HepG2 (cell line): ENCODE measurements at regions not wholly inside any gene's neighbourhood (a gene's known extent, or its start where the extent isn't known, plus 50 kb on each side); places are given as distances from the start of the nearest gene placed in this dataset.

ENCODE experiments used
- ATAC-seq: fragments of 200-7000 bp; cut with Tn5 transposase; 3 replicates; pipeline ENCODE4 v1.9.1; 2020; ENCODE audit warnings: mild to moderate bottlenecking, moderate library complexity
- BruUV-seq: library from RNA; stranded (reverse); fragments of 400-500 nt; replicated peaks from 2 replicates; lab custom pipeline; 2021; lab: Mats Ljungman, UMichigan
- CTCF ChIA-PET: fragments of 300-600 bp; formaldehyde crosslinking; extraction: SDS; loops from one replicate; lab custom pipeline; 2021; ENCODE audit warnings: low total read pairs, inconsistent platforms, low intra/inter-chr PET ratio; lab: Yijun Ruan, JAX
- POLR2A ChIA-PET: fragments of 350-600 bp; sonication (Branson Sonifier 250); formaldehyde crosslinking; loops from one replicate; lab custom pipeline; 2020; ENCODE audit warnings: antibody characterized with exemption, inconsistent platforms; lab: Yijun Ruan, JAX
- DNase-seq: peaks from one replicate; pipeline ENCODE4 v3.0.0-alpha.2; 2015; ENCODE audit warnings: low spot score
- FAIRE-seq: peaks from 3 replicates; lab custom pipeline; 2011; peaks lifted over from hg19 to GRCh38; lab: Jason Lieb, UNC
- H2AFZ ChIP-seq: one replicate; pipeline ENCODE4 v1.6.1; 2011; ENCODE audit warnings: low read length, inconsistent platforms
- H3K27ac ChIP-seq: fragments of 300-600 bp; 3 replicates; pipeline ENCODE4 v1.8.0; 2011; ENCODE audit warnings: mixed run types, mild to moderate bottlenecking, mixed read lengths, low read length, inconsistent platforms; ENCODE audit not compliant: insufficient read depth; ENCODE audit errors: extremely low read length
- H3K27me3 ChIP-seq, 2 experiments: fragments of 200-600 bp in 1 of 2; 2 replicates in 1 of 2; 3 replicates in 1 of 2; pipeline versions ENCODE4 v1.6.0 to v1.8.0; 2011; ENCODE audit warnings: low read length in 2 of 2, mild to moderate bottlenecking in 2 of 2, moderate library complexity in 2 of 2, inconsistent platforms in 1 of 2; ENCODE audit not compliant: insufficient read depth in 2 of 2, control insufficient read depth in 1 of 2
- H3K36me3 ChIP-seq, 2 experiments: fragments of 200-600 bp in 1 of 2; replicated peaks in 1 of 2; 2 replicates in 1 of 2; 3 replicates in 1 of 2; pipeline versions ENCODE4 v1.5.1 to v1.8.0; 2011; ENCODE audit warnings: low read length in 2 of 2, inconsistent platforms in 1 of 2; ENCODE audit not compliant: insufficient read depth in 2 of 2, control insufficient read depth in 1 of 2
- H3K4me1 ChIP-seq: 2 replicates; pipeline ENCODE4 v1.5.1; 2012; ENCODE audit warnings: low read length, inconsistent platforms; ENCODE audit not compliant: insufficient read depth
- H3K4me2 ChIP-seq: 2 replicates; pipeline ENCODE4 v1.6.0; 2011; ENCODE audit warnings: low read depth, low read length, inconsistent platforms
- H3K4me3 ChIP-seq, 3 experiments: fragments of 200-600 bp in 1 of 3; sonication (generic), shearing (Covaris generic) in 1 of 3; replicated peaks in 1 of 3; 2 replicates each; pipeline ENCODE4 v1.5.1; 2011 to 2016; ENCODE audit warnings: low read length in 3 of 3, inconsistent platforms in 2 of 3, low read depth in 2 of 3, mild to moderate bottlenecking in 2 of 3, control low read depth in 1 of 3, mixed read lengths in 1 of 3; ENCODE audit not compliant: insufficient read depth in 1 of 3
- H3K79me2 ChIP-seq: one replicate; pipeline ENCODE4 v1.6.1; 2011; ENCODE audit warnings: low read length, inconsistent platforms; ENCODE audit not compliant: insufficient read depth
- H3K9ac ChIP-seq: 2 replicates; pipeline ENCODE4 v1.6.0; 2011; ENCODE audit warnings: mild to moderate bottlenecking, low read depth, low read length, inconsistent platforms; ENCODE audit not compliant: insufficient read depth
- H3K9me3 ChIP-seq: 2 replicates; pipeline ENCODE4 v1.5.1; 2012; ENCODE audit warnings: mild to moderate bottlenecking, low read length
- H4K20me1 ChIP-seq: 2 replicates; pipeline ENCODE4 v1.6.0; 2011; ENCODE audit warnings: inconsistent platforms, mild to moderate bottlenecking, low read length, moderate library complexity; ENCODE audit not compliant: insufficient read depth
- ESRRA ChIP-seq: sonication (generic); formaldehyde crosslinking; IDR thresholded peaks from 2 replicates; pipeline ENCODE4 v1.5.1; 2020; ENCODE audit warnings: mild to moderate bottlenecking, low read depth, missing genetic modification reagents
- HNRNPUL1 ChIP-seq: fragments of 200-400 bp; formaldehyde crosslinking; IDR thresholded peaks from 2 replicates; pipeline ENCODE4 v1.6.1; 2017; ENCODE audit warnings: low read depth, mild to moderate bottlenecking, low read length, moderate library complexity
- HOXD1 ChIP-seq: sonication (generic); formaldehyde crosslinking; IDR thresholded peaks from 2 replicates; pipeline ENCODE4 v1.5.0; 2020; ENCODE audit warnings: missing genetic modification reagents
- NFYC ChIP-seq: IDR thresholded peaks from 2 replicates; pipeline ENCODE4 v1.6.1; 2016; ENCODE audit warnings: missing genetic modification reagents, missing compliant biosample characterization
- RFXANK ChIP-seq: IDR thresholded peaks from 2 replicates; pipeline ENCODE4 v1.6.1; 2016
- SIN3B ChIP-seq: fragments of 150-350 bp; IDR thresholded peaks from 2 replicates; pipeline ENCODE4 v1.6.1; 2014; ENCODE audit warnings: low read length
- SMAD1 ChIP-seq: sonication (generic); formaldehyde crosslinking; IDR thresholded peaks from 2 replicates; pipeline ENCODE4 v1.4.0; 2020; ENCODE audit warnings: missing genetic modification reagents, low read depth, mild to moderate bottlenecking, borderline replicate concordance
- ZEB1 ChIP-seq: IDR thresholded peaks from 2 replicates; pipeline ENCODE4 v1.6.1; 2012; ENCODE audit warnings: mild to moderate bottlenecking, low read depth, inconsistent platforms; ENCODE audit not compliant: insufficient replicate concordance
- ZFP37 ChIP-seq: sonication (generic); formaldehyde crosslinking; IDR thresholded peaks from 2 replicates; pipeline ENCODE4 v1.4.0; 2020; ENCODE audit warnings: missing genetic modification reagents, borderline replicate concordance
- ZNF776 ChIP-seq: sonication (generic); formaldehyde crosslinking; IDR thresholded peaks from 2 replicates; pipeline ENCODE4 v1.4.0; 2020; ENCODE audit warnings: mild to moderate bottlenecking, missing genetic modification reagents
- ZNF878 ChIP-seq: sonication (generic); formaldehyde crosslinking; IDR thresholded peaks from 2 replicates; pipeline ENCODE4 v1.8.1; 2023; ENCODE audit warnings: mild to moderate bottlenecking, missing genetic modification reagents, moderate library complexity
- ZNF891 ChIP-seq: sonication (generic); formaldehyde crosslinking; IDR thresholded peaks from 2 replicates; pipeline ENCODE4 v1.5.0; 2020; ENCODE audit warnings: mild to moderate bottlenecking, missing genetic modification reagents
- WGBS: methylation state at CpG from one replicate; pipeline ENCODE4 v1.1.6; 2017; ENCODE audit warnings: low lambda C conversion rate; 5-methylcytosine and 5-hydroxymethylcytosine counted together
- in situ Hi-C: cut with HindIII; loops from 2 replicates; pipeline ENCODE4 v1.10.0; 2017; ENCODE audit warnings: low pct_unique_long_range_greater_than_20kb; ENCODE audit not compliant: extremely low pct_ligation_motif_present
- intact Hi-C: fragments of 100-400 bp; cut with micrococcal nuclease; formaldehyde crosslinking; loops from one replicate; pipeline ENCODE4 v1.10.0; 2022; ENCODE audit not compliant: unreplicated experiment
- TF ChIP-seq, protein P1 (sequence below): sonication (generic); formaldehyde crosslinking; IDR thresholded peaks from 2 replicates; pipeline ENCODE4 v1.8.1; 2023; ENCODE audit warnings: mild to moderate bottlenecking, moderate library complexity, missing genetic modification reagents
- TF ChIP-seq, protein P2 (sequence below): sonication (generic); formaldehyde crosslinking; conservative IDR thresholded peaks from 2 replicates; pipeline ENCODE4 v1.8.0; 2022; ENCODE audit warnings: mild to moderate bottlenecking, moderate library complexity, missing genetic modification reagents
- TF ChIP-seq, protein P3 (sequence below): IDR thresholded peaks from 2 replicates; pipeline ENCODE4 v1.6.1; 2018; ENCODE audit warnings: missing genetic modification reagents, mild to moderate bottlenecking, missing compliant biosample characterization

DNA sequence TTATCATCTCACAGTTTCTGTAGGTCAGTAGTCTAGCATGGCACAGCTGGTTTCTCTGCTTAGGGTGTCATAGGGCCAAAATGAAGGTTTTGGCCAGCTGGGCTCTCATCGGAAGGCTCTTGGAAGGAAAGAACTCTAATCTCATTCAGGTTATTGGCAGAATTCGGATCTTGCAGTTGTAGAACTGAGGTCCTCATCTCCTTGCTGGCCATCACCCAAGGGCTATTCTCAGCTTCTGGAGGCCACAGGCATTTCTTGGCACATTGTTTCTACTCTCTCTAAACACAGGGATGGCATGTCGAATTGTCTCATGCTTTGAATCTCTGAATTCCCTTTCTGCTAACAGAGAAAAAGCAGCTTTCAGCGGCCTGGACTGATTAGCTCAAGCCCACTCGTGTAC lies 258.0 kb upstream of the SMARCA2 start:
- intact Hi-C loops = no loop called here
- H3K27ac ChIP-seq = no peak overlapping the region
- DNase-seq (no peak), FAIRE-seq (no peak), ATAC-seq (no peak)
- in situ Hi-C loops = no loop called here
- H3K36me3 ChIP-seq = no peaks in the 10 kb centered on the region
- no peaks in the 10 kb centered on the region for H3K79me2 ChIP-seq
- H3K9ac ChIP-seq = no peak overlapping the region
- H3K4me2 ChIP-seq = no peak overlapping the region
- ChIA-PET POLR2A (no interaction called here), CTCF (no interaction called here)
- no peaks in the 10 kb centered on the region for H3K27me3 ChIP-seq
- H4K20me1 ChIP-seq = no peaks in the 10 kb centered on the region
- H3K4me1 ChIP-seq = no peaks in the 10 kb centered on the region
- no peak overlapping the region for H2AFZ ChIP-seq
- no TSS peak for BruUV-seq
- H3K9me3 ChIP-seq = no peaks in the 10 kb centered on the region
- WGBS = 23% methylated on average over 5 of the region's 5 CpGs
- H3K4me3 ChIP-seq = no peak overlapping the region
- TF ChIP-seq ZNF891 = no peak
- TF ChIP-seq HOXD1 = no peak
- no peak for TF ChIP-seq HNRNPUL1
- TF ChIP-seq ZEB1 = no peak
- no peak for TF ChIP-seq RFXANK (CRISPR knock-in tag)
- no peak for TF ChIP-seq ZNF878 (CRISPR knock-in tag)

DNA sequence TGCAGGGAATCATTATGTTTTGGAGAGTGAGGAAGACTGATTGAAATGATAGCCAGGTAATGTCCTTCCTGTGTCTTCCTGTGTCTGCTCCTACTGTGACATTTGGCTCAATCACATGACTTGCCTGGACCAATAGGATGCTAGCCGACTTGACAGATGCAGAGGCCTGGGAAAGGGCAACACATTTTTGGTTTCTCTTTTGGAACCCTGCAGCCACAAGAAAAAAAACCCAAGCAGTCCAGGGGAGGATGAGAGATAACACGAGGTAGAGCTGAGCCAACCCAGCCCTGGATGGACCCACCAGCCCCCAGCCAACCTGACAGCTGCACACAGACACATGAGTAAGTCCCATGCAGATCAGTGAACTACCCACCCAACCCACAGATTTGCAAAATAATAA lies 256.1 kb upstream of the SMARCA2 start:
- no peaks in the 10 kb centered on the region for H3K36me3 ChIP-seq
- no peak overlapping the region for H3K27ac ChIP-seq
- H2AFZ ChIP-seq = no peak overlapping the region
- no peaks in the 10 kb centered on the region for H3K27me3 ChIP-seq
- ChIA-PET POLR2A (no interaction called here), CTCF (no interaction called here)
- no peak overlapping the region for H3K4me3 ChIP-seq
- no peaks in the 10 kb centered on the region for H3K79me2 ChIP-seq
- FAIRE-seq = no peak
- DNase-seq = no peak
- H3K9me3 ChIP-seq = no peaks in the 10 kb centered on the region
- ATAC-seq = no peak
- intact Hi-C loops = no loop called here
- WGBS = 0% methylated on average over 2 of the region's 2 CpGs
- BruUV-seq = no TSS peak
- H4K20me1 ChIP-seq = no peaks in the 10 kb centered on the region
- H3K9ac ChIP-seq = no peak overlapping the region
- no peak overlapping the region for H3K4me2 ChIP-seq
- no peaks in the 10 kb centered on the region for H3K4me1 ChIP-seq
- in situ Hi-C loops = no loop called here
- TF ChIP-seq, protein P1, sequence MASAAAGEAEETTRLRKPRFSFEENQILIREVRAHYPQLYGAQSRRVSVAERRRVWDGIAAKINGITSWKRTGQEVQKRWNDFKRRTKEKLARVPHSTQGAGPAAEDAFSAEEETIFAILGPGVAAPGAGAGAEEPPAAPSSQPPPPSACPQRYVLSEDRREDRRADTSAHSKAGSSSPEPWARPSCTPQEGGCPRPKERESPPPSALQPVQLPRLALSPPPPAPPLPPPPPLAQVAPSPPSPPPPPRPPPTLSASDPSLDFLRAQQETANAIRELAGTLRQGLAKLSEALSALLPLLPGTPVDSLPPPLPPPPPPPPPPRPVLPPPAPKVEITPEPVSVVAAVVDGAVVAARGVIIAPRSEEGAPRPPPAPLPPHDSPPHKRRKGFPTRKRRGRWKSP = no peak
- TF ChIP-seq NFYC (CRISPR knock-in tag) = no peak
- TF ChIP-seq ZFP37 (CRISPR knock-in tag) = no peak
- TF ChIP-seq, protein P2, sequence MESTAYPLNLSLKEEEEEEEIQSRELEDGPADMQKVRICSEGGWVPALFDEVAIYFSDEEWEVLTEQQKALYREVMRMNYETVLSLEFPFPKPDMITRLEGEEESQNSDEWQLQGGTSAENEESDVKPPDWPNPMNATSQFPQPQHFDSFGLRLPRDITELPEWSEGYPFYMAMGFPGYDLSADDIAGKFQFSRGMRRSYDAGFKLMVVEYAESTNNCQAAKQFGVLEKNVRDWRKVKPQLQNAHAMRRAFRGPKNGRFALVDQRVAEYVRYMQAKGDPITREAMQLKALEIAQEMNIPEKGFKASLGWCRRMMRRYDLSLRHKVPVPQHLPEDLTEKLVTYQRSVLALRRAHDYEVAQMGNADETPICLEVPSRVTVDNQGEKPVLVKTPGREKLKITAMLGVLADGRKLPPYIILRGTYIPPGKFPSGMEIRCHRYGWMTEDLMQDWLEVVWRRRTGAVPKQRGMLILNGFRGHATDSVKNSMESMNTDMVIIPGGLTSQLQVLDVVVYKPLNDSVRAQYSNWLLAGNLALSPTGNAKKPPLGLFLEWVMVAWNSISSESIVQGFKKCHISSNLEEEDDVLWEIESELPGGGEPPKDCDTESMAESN (CRISPR knock-in tag) = no peak
- TF ChIP-seq, protein P3, sequence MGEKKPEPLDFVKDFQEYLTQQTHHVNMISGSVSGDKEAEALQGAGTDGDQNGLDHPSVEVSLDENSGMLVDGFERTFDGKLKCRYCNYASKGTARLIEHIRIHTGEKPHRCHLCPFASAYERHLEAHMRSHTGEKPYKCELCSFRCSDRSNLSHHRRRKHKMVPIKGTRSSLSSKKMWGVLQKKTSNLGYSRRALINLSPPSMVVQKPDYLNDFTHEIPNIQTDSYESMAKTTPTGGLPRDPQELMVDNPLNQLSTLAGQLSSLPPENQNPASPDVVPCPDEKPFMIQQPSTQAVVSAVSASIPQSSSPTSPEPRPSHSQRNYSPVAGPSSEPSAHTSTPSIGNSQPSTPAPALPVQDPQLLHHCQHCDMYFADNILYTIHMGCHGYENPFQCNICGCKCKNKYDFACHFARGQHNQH (CRISPR knock-in tag) = no peak
- no peak for TF ChIP-seq SMAD1 (CRISPR knock-in tag)
- no peak for TF ChIP-seq SIN3B
- TF ChIP-seq ESRRA = no peak
- TF ChIP-seq ZNF776 = no peak
